Hippocampal formation (tissue), 2 donors: ENCODE measurements at regions not wholly inside any gene's neighbourhood (a gene's known extent, or its start where the extent isn't known, plus 50 kb on each side); places are given as distances from the start of the nearest gene placed in this dataset.
"Not testable (repeated sequence)": the region's sequence is repeated elsewhere in the genome, so short reads cannot be mapped to it uniquely, and the experiment has no call there.

ENCODE experiments used
- DNase-seq, 2 donors: peaks; one replicate each; lab custom pipeline; 2025; lab: John Stamatoyannopoulos, UW

DNA sequence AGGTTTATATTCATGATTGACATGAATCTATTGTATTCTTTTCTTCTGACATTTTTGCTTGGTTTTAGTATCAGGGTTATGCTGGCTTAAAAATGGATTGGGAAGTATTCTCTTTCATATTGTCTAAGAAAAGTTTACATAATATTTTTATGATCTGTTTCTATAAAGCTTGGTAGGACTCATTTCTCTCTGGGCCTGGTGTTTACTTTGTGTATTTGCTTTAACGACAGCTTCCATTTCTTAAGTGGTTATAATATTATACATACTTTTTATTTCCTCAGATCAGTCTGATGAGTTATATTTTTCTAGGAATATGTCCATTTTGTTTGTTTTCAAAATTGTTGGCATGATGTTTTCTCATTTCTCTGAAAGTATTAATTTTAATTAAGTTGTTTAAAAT lies 117.9 kb upstream of the IL12A start:
- DNase-seq = no peak

DNA sequence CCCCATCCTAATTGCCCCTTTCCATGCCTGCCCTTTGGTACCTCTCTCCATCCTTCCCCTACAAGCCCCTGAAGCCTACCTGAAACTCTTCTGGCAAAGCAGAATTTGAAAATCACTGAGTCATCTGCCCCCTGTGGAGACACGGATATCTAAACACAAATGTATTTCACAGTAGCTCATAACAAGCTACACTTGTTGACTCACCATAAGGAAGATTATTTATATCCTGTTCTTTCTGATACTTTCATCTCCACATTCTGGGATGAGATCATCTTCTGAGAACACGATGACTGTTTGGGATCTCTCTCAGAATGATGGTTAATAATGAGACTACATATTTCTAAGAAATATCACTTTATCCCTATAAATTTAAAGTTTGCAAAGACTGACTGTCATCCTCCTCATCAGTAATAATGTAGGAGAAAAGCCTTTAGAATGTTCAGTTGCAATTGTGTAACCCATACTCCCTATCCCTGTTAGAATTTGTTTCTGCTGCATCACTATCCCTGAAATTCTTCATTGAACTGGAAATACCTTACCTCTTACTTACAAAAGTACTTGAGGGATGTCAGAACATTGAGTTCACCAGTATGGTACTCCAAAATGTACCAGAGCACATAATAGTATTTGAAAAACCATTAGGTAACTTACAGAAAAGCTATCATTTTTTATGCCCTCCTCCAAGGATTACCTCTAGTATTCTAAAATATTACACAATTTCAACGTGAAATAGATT lies 116.1 kb upstream of the IL12A start:
- no peak for DNase-seq

- no peak for DNase-seq
Observed at GRCh38 chr3:159875116-159875515, 113.5 kb upstream of the IL12A start.

GRCh38 chr3:159877924-159878323 lies 110.7 kb upstream of the IL12A start:
- no peak for DNase-seq

GRCh38 chr3:159879146-159879545 lies 109.5 kb upstream of the IL12A start:
- no peak for DNase-seq

DNA sequence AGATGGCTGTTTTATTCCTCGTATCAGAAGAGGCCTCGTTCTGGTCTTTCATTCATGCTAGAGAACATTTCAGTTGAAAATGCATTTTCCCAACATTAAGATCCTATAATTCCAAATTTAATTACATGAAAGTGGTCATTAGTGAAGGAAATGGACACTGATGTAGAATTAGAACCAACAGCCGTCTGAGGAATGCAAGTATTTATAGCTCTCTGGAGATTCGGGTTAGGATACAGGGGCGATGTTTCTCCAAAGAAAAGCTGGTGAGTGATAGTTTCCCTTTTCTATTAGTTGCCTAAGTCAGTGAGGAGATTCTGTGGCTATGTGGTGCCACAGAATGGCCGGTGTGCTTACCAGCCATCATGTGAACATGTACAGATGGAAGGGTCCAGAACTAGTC lies 109.0 kb upstream of the IL12A start:
- DNase-seq = no peak

- no peak for DNase-seq
Observed at GRCh38 chr3:159881208-159881607, 107.4 kb upstream of the IL12A start.

- no peak for DNase-seq
Observed at GRCh38 chr3:159881828-159882309, 106.8 kb upstream of the IL12A start.

- peak in 1 of 2 donors; percentile 73 for DNase-seq
Observed at GRCh38 chr3:159882367-159882766, 106.3 kb upstream of the IL12A start.

GRCh38 chr3:159882790-159883779 lies 105.5 kb upstream of the IL12A start:
- DNase-seq = no peak

- peak in 1 of 2 donors; percentile 69 for DNase-seq
Observed at GRCh38 chr3:159884661-159885402, 103.8 kb upstream of the IL12A start.

DNA sequence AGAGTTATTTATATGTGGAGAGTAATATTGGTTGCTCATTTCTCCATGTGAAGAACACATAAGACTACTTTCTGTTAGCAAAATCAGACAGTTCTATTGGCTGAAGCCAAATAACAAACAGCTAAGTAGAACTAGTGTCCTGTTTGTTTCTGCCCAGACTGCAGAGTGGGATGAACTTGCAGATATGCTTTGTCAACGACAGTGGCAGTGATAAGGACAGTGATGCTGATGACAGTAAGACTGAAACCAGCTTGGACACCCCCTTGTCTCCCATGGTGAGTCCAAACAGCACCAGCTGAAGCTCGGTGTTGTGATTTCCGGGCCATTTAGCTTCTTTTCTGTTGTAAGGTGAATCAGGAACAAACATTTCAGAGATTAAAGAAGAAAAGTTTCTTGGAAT lies 102.6 kb upstream of the IL12A start:
- no peak for DNase-seq

DNA sequence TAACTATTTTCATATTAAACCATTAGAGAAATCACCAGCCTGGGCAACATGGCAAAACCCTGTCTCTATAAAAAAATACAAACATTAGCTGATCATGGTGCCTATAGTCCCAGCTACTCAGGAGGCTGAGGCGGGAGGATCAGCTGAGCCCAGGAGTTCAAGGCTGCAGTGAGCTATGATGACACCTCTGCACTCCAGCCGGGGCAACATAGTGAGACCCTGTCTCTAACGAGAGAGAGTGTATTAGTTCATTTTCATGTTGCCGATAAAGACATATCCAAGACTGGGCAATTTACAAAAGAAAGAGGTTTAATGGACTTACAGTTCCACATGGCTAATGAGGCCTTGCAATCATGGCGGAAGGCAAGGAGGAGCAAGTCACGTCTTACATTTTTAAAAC lies 102.1 kb upstream of the IL12A start:
- DNase-seq = not testable (repeated sequence)

DNA sequence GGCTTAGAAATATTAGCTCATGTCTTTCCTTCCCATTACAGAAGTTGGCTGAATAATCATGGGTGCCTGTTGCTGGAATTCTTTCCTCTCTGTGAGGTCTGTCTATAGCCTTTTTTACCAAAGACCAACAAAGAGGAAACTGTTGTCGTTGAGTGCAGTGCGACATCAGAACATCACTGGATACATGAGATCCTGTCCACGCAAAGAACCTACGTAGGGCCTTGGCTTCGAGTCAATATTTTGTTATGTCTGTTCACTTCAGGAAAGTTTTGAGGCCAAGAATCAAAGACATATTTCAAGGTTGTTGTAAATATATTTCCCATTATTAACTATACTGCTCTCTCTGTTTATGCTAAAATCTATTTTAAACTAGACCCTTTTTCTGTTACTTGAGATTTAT lies 101.5 kb upstream of the IL12A start:
- DNase-seq = no peak

GRCh38 chr3:159887911-159888310 lies 100.7 kb upstream of the IL12A start:
- DNase-seq = no peak

GRCh38 chr3:159892171-159892795 lies 96.4 kb upstream of the IL12A start:
- peak in 1 of 2 donors; percentile 62 for DNase-seq

DNA sequence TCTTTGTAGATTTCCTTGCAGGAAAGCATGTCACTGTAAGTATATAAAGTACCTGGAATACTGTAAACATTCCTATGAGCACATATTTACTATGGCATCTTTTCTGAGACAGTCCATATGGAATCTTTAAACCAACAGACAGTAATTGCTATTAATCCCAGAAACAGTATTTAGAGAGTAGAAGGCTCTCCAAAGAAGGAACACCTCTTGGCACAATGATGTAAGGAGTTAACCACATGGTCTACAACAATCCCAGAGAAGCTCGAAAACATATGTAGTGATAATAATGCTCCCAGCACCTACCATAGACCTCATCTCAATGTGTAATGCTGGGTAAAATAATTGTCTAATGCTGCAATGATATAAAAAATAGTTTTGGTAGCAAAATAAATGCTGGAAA lies 95.8 kb upstream of the IL12A start:
- DNase-seq = no peak

DNA sequence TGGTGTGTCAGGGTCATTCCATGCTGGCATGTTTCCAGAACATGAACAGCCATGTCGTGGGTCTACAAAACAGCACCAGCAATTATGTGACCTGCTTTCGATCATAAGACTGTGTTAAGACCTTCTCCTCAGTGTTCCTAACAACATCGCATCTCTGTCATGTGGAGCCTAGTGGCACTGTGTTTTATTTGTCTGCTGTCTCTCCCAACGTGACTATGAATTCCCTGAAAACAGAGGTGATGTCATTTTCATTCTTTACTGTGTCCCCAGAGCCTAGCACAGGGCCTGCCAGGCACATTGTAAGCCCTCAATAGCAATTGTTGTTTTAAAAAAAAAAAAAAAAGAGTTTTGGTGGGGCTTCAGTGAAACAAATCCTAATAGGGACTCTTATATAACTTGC lies 94.2 kb upstream of the IL12A start:
- DNase-seq = peak; percentile 45 to 78

- DNase-seq = no peak
Observed at GRCh38 chr3:159895430-159895829, 93.2 kb upstream of the IL12A start.

GRCh38 chr3:159896543-159896942 lies 92.1 kb upstream of the IL12A start:
- DNase-seq = no peak

GRCh38 chr3:159897331-159898075 lies 91.1 kb upstream of the IL12A start:
- no peak for DNase-seq
